COLO829 (cell line): ENCODE measurements at regions not wholly inside any gene's neighbourhood (a gene's known extent, or its start where the extent isn't known, plus 50 kb on each side); places are given as distances from the start of the nearest gene placed in this dataset.
"Not testable (repeated sequence)": the region's sequence is repeated elsewhere in the genome, so short reads cannot be mapped to it uniquely, and the experiment has no call there.

ENCODE experiments used
- DNase-seq: peaks from one replicate; pipeline ENCODE4 v3.0.0; 2012; ENCODE audit warnings: low spot score

GRCh38 chr11:91041626-91042025 lies 818.8 kb upstream of the CHORDC1 start:
- no peak for DNase-seq

GRCh38 chr11:91023731-91024130 lies 800.9 kb upstream of the CHORDC1 start:
- DNase-seq: no peak

- no peak for DNase-seq
Observed at GRCh38 chr11:91011503-91011902, 788.7 kb upstream of the CHORDC1 start.

GRCh38 chr11:91005458-91005857 lies 782.6 kb upstream of the CHORDC1 start:
- DNase-seq: no peak

GRCh38 chr11:90997241-90997640 lies 774.4 kb upstream of the CHORDC1 start:
- DNase-seq: no peak

GRCh38 chr11:90972159-90972558 lies 749.3 kb upstream of the CHORDC1 start:
- DNase-seq: not testable (repeated sequence)

- no peak for DNase-seq
Observed at GRCh38 chr11:90947930-90948329, 725.1 kb upstream of the CHORDC1 start.

GRCh38 chr11:90930252-90930651 lies 707.4 kb upstream of the CHORDC1 start:
- no peak for DNase-seq

- DNase-seq: no peak
Observed at GRCh38 chr11:90919332-90919731, 696.5 kb upstream of the CHORDC1 start.

- DNase-seq: no peak
Observed at GRCh38 chr11:90916706-90917105, 693.9 kb upstream of the CHORDC1 start.

GRCh38 chr11:90913131-90913668 lies 690.4 kb upstream of the CHORDC1 start:
- no peak for DNase-seq

- no peak for DNase-seq
Observed at GRCh38 chr11:90912631-90913030, 689.8 kb upstream of the CHORDC1 start.

GRCh38 chr11:90911192-90911591 lies 688.3 kb upstream of the CHORDC1 start:
- no peak for DNase-seq

- no peak for DNase-seq
Observed at GRCh38 chr11:90908074-90908473, 685.2 kb upstream of the CHORDC1 start.

- no peak for DNase-seq
Observed at GRCh38 chr11:90895850-90896249, 673.0 kb upstream of the CHORDC1 start.

GRCh38 chr11:90890347-90890746 lies 667.5 kb upstream of the CHORDC1 start:
- DNase-seq: no peak

GRCh38 chr11:90884181-90884580 lies 661.3 kb upstream of the CHORDC1 start:
- DNase-seq: no peak

- no peak for DNase-seq
Observed at GRCh38 chr11:90874986-90875385, 652.1 kb upstream of the CHORDC1 start.

GRCh38 chr11:90874281-90874680 lies 651.4 kb upstream of the CHORDC1 start:
- DNase-seq: no peak

GRCh38 chr11:90867416-90867815 lies 644.6 kb upstream of the CHORDC1 start:
- no peak for DNase-seq

- DNase-seq: no peak
Observed at GRCh38 chr11:90856790-90857189, 633.9 kb upstream of the CHORDC1 start.

GRCh38 chr11:90855531-90855930 lies 632.7 kb upstream of the CHORDC1 start:
- no peak for DNase-seq

- DNase-seq: no peak
Observed at GRCh38 chr11:90851196-90851595, 628.3 kb upstream of the CHORDC1 start.

GRCh38 chr11:90849312-90849711 lies 626.5 kb upstream of the CHORDC1 start:
- DNase-seq: no peak
